ENCODE measurements at regions not wholly inside any gene's neighbourhood (a gene's known extent, or its start where the extent isn't known, plus 50 kb on each side); places are given as distances from the start of the nearest gene placed in this dataset.

DNA sequence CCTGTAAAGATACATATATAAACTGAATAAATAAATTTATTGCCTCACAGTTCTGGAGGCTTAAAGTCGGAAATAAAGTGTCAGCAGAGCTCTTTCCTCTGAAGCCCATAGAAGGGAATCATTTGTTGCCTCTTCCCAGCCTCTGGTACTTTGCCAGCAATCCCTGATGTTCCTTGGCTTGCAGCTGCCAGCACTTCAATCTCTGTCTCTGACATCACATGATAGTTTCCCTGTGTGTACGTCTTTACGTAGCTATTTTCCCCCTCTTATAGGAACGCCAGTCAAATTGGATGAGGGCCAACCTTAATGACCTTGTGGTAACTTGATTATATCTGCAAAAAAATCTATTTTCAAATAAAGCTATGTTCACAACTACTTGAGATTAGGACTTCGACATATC, 250.9 kb downstream of the LIG4 start:
- Histone ChIP-seq H2AFZ (ENCODE audit: low read length) (no peak overlapping the region), H3K4me3 (ENCODE audit: low read length, poor library complexity, severe bottlenecking) (no peak overlapping the region), H3K9me3 (ENCODE audit: insufficient read depth, low read depth, low read length) (no peaks in the 10 kb centered on the region), H4K20me1 (ENCODE audit: insufficient read depth, low read length, poor library complexity, severe bottlenecking) (no peaks in the 10 kb centered on the region), H3K9me2 (replicated peaks; ENCODE audit: low read depth, low read length) (no peaks in the 10 kb centered on the region), H3K79me2 (ENCODE audit: insufficient read depth, low read length) (no peaks in the 10 kb centered on the region), H3K4me2 (ENCODE audit: low read depth, low read length, poor library complexity, severe bottlenecking) (no peak overlapping the region), H3K27me3 (ENCODE audit: insufficient read depth, low read length, poor library complexity, severe bottlenecking) (no peaks in the 10 kb centered on the region), H3F3A (ENCODE audit: low read depth) (no peaks in the 10 kb centered on the region), H3K9ac (ENCODE audit: low read depth, low read length, poor library complexity, severe bottlenecking) (no peak overlapping the region), H3K36me3 (ENCODE audit: insufficient read depth, low read length) (no peaks in the 10 kb centered on the region), H3K4me1 (ENCODE audit: insufficient read depth, low read length, poor library complexity, severe bottlenecking) (no peaks in the 10 kb centered on the region)
- TF ChIP-seq, protein P1, sequence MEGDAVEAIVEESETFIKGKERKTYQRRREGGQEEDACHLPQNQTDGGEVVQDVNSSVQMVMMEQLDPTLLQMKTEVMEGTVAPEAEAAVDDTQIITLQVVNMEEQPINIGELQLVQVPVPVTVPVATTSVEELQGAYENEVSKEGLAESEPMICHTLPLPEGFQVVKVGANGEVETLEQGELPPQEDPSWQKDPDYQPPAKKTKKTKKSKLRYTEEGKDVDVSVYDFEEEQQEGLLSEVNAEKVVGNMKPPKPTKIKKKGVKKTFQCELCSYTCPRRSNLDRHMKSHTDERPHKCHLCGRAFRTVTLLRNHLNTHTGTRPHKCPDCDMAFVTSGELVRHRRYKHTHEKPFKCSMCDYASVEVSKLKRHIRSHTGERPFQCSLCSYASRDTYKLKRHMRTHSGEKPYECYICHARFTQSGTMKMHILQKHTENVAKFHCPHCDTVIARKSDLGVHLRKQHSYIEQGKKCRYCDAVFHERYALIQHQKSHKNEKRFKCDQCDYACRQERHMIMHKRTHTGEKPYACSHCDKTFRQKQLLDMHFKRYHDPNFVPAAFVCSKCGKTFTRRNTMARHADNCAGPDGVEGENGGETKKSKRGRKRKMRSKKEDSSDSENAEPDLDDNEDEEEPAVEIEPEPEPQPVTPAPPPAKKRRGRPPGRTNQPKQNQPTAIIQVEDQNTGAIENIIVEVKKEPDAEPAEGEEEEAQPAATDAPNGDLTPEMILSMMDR (conservative IDR thresholded peaks at IDR 0.05; ENCODE audit: low read length): no peak
- TF ChIP-seq EZH2phosphoT487 (IDR thresholded peaks at IDR 0.05; ENCODE audit: borderline replicate concordance): no peak

- H3K9me3 ChIP-seq (ENCODE audit: insufficient read depth, low read depth, low read length): no peaks in the 10 kb centered on the region
- no peaks in the 10 kb centered on the region for H4K20me1 ChIP-seq (ENCODE audit: insufficient read depth, low read length, poor library complexity, severe bottlenecking)
- H3K4me1 ChIP-seq (ENCODE audit: insufficient read depth, low read length, poor library complexity, severe bottlenecking): no peaks in the 10 kb centered on the region
- no peak overlapping the region for H3K9ac ChIP-seq (ENCODE audit: low read depth, low read length, poor library complexity, severe bottlenecking)
- no peak overlapping the region for H3K4me3 ChIP-seq (ENCODE audit: low read length, poor library complexity, severe bottlenecking)
- no peak overlapping the region for H3K4me2 ChIP-seq (ENCODE audit: low read depth, low read length, poor library complexity, severe bottlenecking)
- H3K27me3 ChIP-seq (ENCODE audit: insufficient read depth, low read length, poor library complexity, severe bottlenecking): no peaks in the 10 kb centered on the region
- H3F3A ChIP-seq (ENCODE audit: low read depth): no peaks in the 10 kb centered on the region
- H3K79me2 ChIP-seq (ENCODE audit: insufficient read depth, low read length): no peaks in the 10 kb centered on the region
- H2AFZ ChIP-seq (ENCODE audit: low read length): no peak overlapping the region
- TF ChIP-seq, protein P1 (conservative IDR thresholded peaks at IDR 0.05; ENCODE audit: low read length): no peak
- TF ChIP-seq EZH2phosphoT487 (IDR thresholded peaks at IDR 0.05; ENCODE audit: borderline replicate concordance): no peak
- H3K9me2 ChIP-seq (replicated peaks; ENCODE audit: low read depth, low read length): no peaks in the 10 kb centered on the region
- H3K36me3 ChIP-seq (ENCODE audit: insufficient read depth, low read length): no peaks in the 10 kb centered on the region
These were observed 253.3 kb downstream of the LIG4 start for GRCh38 chr13:107961849-107962608.

DNA sequence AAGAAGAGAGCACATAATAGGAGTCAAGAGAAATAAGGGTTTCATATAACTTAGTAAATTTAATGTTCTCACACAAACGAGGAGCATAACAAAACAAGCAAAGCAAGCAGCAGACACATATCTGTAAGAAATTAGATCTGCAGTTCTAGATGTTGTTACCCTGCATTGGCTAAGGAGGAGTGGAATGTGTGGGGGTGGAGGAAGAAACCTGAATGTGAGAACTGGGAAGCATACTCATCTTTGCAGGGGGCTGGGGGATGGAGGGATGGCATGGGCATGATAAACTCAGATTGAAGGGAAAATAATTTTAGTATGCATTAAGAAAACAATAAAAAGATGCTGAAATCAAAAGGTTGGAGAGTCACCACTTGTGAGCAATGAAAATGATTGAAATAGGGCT, 255.0 kb downstream of the LIG4 start:
- Histone ChIP-seq H3K27me3 (ENCODE audit: insufficient read depth, low read length, poor library complexity, severe bottlenecking) (no peaks in the 10 kb centered on the region), H3F3A (ENCODE audit: low read depth) (no peaks in the 10 kb centered on the region), H3K9ac (ENCODE audit: low read depth, low read length, poor library complexity, severe bottlenecking) (no peak overlapping the region), H3K4me3 (ENCODE audit: low read length, poor library complexity, severe bottlenecking) (no peak overlapping the region), H3K36me3 (ENCODE audit: insufficient read depth, low read length) (no peaks in the 10 kb centered on the region), H3K4me2 (ENCODE audit: low read depth, low read length, poor library complexity, severe bottlenecking) (no peak overlapping the region), H3K4me1 (ENCODE audit: insufficient read depth, low read length, poor library complexity, severe bottlenecking) (no peaks in the 10 kb centered on the region), H3K9me2 (replicated peaks; ENCODE audit: low read depth, low read length) (no peaks in the 10 kb centered on the region), H4K20me1 (ENCODE audit: insufficient read depth, low read length, poor library complexity, severe bottlenecking) (no peaks in the 10 kb centered on the region), H2AFZ (ENCODE audit: low read length) (no peak overlapping the region), H3K79me2 (ENCODE audit: insufficient read depth, low read length) (no peaks in the 10 kb centered on the region), H3K9me3 (ENCODE audit: insufficient read depth, low read depth, low read length) (no peaks in the 10 kb centered on the region)
- TF ChIP-seq, protein P1 (conservative IDR thresholded peaks at IDR 0.05; ENCODE audit: low read length): no peak
- no peak for TF ChIP-seq EZH2phosphoT487 (IDR thresholded peaks at IDR 0.05; ENCODE audit: borderline replicate concordance)
